ENCODE measurements at regions not wholly inside any gene's neighbourhood (a gene's known extent, or its start where the extent isn't known, plus 50 kb on each side); places are given as distances from the start of the nearest gene placed in this dataset.
"Not testable (repeated sequence)": the region's sequence is repeated elsewhere in the genome, so short reads cannot be mapped to it uniquely, and the experiment has no call there.

DNA sequence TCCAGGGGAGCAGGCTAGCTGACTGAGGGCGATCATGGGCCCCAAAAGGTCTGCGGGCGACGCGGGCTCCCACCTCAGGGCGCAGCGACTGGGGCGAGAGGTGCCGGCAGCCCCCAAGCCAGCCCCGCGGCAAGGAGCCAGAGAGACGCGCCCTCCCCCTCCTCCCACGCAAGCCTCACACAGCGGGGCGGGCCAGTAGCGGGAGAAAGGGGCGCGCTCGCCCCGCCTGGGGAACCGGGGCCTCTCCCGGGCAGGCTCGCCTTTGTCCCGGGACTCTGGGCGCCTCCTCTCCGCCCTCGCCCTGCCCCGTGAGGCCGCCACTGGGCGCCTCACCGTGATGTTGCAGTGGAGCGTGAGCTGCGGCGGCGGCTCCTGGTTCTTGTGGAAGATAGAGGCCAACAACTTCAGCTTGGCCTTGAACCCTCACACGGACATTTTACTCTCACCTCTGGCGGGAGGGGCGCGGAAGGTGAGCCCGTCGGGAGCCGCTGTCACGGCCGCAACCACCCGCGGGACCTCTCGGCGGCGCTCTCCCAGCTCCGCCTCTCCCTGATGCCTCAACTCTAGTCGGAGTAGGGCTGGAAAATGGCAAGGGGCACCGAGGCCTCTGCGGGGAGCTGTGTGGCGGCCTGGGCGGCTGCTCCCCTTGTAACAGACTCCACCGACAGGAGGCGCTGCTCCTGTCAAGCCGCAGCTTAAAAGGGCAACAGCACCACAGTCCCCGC lies 100.5 kb upstream of the ZSCAN2 start:
- TF ChIP-seq, protein P1, sequence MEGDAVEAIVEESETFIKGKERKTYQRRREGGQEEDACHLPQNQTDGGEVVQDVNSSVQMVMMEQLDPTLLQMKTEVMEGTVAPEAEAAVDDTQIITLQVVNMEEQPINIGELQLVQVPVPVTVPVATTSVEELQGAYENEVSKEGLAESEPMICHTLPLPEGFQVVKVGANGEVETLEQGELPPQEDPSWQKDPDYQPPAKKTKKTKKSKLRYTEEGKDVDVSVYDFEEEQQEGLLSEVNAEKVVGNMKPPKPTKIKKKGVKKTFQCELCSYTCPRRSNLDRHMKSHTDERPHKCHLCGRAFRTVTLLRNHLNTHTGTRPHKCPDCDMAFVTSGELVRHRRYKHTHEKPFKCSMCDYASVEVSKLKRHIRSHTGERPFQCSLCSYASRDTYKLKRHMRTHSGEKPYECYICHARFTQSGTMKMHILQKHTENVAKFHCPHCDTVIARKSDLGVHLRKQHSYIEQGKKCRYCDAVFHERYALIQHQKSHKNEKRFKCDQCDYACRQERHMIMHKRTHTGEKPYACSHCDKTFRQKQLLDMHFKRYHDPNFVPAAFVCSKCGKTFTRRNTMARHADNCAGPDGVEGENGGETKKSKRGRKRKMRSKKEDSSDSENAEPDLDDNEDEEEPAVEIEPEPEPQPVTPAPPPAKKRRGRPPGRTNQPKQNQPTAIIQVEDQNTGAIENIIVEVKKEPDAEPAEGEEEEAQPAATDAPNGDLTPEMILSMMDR (IDR thresholded peaks at IDR 0.05) = not testable (repeated sequence)
- TF ChIP-seq POLR2A, POLR2AphosphoS5, EP300 (IDR thresholded peaks at IDR 0.05): not testable (repeated sequence)

Data from suprapubic skin (tissue), 4 donors.